Activated CD4-positive, alpha-beta T cell treated with anti-CD3 and anti-CD28 coated beads, Interleukin-2, amount 50 U/mL, for 48 hours (primary cell): ENCODE measurements at regions not wholly inside any gene's neighbourhood (a gene's known extent, or its start where the extent isn't known, plus 50 kb on each side); places are given as distances from the start of the nearest gene placed in this dataset.
"Not testable (repeated sequence)": the region's sequence is repeated elsewhere in the genome, so short reads cannot be mapped to it uniquely, and the experiment has no call there.

Experiments
- DNase-seq, 2 experiments: peaks; one replicate each; pipeline ENCODE4 v3.0.0-alpha.2; 2020

DNA sequence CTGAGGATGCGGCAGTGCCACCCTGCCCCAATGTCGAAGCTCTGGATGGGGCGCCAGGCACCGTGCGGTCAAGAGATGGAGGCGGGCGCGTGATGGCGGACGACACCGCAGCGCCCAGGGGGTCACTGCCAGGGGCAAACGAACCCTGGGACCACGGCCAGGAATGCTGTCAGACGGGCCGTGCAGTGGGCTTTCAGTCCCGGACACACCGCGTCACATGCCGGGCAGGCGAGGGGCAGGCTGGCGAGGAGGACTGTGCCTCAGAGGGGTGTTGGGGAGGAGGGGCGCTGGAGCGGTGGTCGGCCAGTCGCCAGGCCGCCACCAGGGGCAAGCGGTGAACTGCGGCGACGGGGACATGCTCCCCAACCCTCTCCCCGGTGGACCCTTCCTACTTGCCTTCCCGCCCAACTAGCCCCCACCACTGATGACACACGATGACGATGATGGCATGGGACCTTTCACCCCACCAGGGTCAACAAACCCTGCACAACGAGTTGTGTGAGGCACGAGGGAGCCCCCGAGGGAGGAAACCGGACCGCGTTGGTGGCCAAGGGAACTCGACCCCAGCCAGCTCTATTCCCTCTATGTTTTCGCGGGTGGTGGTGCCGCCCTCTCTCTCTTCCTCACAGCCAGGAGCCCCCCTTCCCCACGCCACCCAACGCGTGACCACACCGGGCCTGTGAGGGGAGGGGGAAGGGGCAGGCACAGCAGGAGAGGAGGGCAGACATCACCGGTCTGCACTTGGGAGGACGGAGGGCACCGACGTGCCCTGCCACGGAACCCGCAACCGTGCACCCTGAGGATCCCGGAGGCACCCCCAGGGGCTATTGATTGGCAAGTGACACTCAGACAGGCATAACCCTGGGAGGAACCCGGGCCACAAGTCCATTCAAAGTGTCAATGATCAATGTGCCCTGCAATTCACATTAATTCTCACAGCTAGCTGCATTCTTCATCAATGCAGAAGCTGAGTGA lies 1960.9 kb upstream of the DEFB115 start:
- DNase-seq, result no peak

DNA sequence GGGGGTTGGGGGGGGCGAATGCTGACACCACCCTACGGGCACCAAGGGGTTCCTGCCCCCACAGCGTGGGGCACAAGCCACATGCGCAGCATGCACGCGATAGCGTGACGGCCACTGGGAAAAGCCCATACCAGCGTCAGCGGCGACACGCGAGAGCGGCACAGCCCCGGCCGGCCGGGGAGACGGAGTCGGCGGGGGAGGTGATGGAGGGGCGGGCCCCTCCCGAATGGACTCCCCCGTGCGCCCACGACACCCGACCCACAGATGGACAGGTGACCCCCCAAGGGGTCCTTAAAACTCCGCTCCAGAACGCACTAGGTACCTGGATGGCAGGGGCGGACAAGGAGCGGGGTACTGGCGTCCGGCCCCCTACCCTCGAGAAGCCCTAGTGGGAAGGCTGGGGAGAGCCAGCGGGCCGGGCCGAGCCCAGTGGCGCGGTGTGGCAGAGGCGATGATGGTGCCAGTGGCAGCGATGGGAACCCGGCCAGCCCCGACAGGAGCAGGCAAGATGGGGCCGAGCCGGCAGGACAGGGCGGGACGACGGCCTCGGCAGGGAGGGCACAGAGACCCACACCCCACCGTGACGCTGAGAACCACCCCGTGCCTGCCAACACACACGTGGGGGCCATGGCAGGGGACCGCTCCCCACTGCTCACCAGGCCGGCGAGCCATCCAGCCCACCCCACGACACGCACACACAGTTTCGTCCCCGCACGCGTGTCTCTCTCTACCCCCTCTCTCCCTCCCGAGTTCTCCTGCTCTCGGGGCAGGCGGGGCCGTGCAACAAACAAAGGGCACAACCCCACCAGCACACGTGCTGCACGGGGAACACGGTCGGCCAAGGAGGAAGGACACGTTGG lies 1959.8 kb upstream of the DEFB115 start:
- no peak for DNase-seq

DNA sequence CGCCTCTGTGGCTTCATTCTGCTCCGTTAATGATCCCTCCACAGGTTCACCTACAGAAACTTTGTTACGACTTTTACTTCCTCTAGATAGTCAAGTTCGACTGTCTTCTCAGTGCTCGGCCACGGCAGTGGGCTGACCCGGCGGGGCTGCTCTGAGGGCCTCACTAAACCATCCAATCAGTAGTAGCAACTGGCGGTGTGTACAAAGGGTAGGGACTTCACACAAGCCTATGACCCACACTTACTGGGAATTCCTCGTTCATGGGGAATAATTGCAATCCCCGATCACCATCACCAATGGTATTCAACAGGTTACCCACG lies 1959.2 kb upstream of the DEFB115 start:
- no peak for DNase-seq

DNA sequence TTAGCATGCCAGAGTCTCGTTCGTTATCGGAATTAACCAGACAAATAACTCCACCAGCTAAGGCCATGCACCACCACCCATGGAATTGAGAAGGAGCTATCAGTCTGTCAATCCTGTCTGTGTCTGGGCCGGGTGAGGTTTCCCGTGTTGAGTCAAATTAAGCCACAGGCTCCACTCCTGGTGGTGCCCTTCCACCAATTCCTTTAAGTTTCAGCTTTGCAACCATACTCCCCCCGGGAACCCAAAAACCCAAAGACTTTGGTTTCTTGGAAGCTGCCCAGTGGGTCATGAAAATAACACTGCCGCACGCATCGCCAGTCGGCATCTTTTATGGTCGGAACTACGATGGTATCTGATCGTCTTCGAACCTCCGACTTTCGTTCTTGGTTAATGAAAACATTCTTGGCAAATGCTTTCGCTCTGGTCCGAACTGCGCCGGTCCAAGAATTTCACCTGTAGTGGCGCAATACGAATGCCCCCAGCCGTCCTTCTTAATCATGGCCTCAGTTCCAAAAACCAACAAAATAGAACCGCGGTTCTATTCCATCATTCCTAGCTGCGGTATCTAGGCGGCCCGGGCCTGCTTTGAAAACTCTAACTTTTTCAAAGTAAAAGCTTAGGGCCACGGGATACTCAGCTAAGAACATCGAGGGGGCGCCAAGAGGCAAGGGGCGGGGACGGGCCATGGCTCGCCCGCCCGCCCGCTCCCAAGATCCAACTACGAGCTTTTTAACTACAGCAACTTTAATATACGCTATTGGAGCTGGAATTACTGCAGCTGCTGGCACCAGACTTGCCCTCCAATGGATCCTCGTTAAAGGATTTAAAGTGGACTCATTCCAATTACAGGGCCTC lies 1958.5 kb upstream of the DEFB115 start:
- no peak for DNase-seq

DNA sequence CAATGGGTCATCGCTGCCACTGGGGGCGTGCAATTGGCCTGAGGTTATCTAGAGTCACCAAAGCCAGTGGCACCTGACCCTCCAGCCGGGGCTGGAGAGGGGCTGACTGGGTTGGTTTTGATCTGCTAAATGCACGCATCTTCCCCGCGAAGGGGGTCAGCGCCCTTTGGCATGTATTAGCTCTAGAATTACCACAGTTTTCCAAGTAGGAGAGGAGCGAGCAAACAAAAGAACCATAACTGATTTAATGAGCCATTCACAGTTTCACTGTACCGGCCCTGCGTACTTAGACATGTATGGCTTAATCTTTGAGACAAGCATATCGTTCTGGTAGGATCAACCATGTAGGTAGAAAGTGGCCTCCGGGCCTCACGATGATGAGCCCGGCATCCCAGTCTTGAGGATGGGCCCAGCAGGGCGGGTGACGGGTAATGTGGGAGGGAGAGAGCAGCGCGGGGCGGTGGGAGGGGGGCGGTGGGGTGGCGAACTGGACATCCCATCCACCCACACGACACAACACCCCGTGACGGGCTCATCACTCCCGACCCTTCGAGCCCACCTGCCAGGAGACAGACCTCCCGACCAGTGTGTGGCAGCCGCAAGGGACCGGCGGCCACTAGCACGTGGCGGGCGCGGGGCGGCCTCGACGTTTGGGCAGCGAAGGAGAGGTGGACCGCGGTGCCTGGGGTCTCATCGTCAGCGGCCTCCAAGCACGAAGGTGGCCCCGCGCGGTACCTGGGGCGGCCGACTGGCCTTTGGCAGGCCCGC lies 1957.5 kb upstream of the DEFB115 start:
- DNase-seq, result no peak

DNA sequence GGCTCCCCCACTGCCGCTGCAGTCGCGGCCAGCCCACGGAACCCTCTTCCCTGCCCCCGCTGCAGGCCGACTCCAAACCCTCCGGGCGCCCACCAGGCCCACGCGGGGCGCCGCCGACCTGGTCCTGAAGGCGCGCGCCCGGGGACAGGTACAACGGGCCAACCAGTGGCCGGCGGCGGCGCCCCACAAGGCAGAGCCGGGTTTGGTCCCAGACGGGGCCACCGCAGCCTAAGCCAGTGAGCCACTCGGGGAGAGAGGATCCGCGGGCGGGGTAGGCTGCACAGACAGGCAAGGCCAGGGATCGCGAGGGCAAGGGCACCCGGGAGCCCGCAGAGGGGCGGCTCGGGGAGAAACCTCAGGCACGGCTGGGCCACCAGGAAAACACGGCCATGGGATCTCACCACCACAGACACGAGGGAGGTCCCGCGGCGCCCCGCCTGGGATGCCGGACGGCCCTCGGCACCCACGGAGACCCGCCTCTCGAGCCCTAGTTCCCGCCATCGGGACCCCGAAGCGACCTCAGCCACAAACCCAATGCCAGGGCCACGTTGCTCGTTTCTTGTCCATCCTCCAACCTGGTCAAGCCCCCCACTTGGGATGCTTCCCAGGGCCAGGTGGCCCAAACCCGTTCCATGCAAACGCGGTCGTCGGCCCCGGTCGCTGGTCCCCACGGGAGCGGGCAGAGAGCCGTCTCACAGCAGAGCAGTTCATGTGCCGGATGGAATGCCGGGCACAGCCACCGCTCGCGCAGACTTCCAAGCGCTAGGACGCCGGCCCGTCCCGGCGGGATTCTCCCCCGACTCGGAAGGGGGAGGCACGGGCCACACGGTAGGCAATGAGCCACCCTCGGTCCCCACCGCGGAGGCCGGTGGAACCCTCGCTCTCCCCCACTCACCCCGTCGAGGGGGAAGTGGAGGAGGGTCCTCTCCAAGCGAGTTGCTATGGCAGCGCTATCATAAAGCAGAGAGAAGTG lies 1956.6 kb upstream of the DEFB115 start:
- no peak for DNase-seq

DNA sequence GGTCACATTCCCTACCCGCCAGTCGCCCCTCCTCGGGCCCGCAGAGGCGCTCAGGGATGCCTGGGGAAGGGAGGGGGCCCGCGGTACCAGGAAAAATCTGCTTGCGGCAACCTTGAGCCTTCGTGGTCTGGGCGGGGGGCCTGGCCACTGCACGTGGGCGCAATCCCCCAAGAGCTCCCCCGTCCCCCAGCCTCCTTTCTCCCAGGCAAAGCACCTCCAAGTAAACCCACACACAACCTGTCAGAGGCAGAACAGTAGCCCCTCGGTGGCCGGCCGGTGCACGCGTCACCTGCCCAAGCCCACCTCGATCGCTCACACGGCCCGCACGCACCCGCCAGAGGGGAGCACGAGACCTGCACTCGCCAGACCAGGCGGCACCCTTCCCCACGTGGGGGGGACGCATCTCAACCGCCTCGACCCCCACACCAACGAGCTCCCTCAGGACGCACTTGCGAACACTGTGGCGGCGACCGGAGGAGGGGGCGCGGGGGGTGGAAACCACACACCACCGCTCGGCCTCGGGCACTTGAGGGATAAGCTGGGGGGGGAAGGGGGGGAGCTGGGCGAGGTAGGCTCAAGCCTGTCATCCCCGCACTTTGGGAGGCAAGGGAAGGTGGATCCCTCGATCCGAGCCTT lies 1955.7 kb upstream of the DEFB115 start:
- DNase-seq, result no peak

DNA sequence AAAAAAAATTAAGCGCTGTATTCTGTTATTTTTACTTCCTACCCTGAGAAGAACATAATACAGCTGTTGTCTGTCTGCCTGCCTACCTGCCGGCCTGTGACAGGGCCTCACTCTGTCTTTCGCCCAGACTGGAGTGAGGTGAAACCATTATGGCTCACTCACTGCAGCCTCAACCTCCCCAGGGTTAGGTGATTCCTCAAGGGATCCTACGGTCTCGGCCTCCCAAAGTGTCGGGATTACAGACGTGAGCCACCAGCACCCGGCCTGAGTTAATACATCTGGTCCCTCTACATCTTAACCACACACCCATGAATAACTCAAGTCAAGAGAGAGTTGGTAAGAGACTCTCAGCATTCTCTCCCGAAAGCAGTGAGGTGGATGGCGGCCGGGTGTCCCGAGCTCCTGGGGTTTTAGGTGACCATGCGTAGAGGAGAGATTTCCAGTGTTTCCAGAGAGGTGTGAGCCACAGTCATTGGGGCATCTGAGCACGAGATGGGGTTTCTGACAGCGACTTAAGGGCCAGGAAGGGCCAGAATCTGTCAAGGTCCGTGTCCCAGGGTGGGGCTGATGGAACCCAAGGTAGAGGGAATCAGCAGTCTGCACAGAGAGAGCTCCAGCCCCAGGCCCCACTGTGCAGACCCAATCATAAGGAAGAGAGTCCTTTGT lies 1954.4 kb upstream of the DEFB115 start:
- no peak for DNase-seq

DNA sequence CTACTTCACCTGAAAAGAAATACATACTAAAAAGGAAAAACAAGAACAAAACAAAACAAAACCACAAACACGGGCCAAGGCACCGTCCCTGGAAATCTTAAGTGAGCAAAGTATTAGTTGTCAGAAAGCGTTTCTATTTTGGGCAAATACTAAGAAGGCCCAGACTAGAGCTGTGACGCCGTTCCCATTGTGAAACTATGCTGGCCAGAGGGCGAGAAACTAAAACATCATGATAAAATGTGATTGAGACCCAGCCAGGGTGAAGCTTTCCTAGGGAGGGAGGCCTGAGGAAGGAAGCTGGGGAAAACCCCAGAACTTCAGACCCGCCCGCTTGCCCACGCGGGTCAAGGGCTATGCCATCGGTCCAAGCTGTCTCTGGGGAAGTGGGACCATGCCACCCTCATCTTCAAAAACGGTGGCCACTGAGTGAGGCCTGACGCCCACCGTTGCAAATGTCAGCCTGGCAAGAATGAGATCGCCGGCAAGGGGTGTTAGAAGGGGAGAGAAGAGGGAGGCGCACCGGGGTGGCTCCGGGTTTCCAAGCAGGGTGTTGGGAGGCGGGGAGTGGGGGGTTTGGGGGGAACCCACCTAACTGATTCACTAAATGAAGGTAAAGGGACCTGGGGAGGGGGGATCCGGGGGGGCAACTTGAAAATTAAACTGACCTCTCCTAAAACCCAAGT lies 1950.9 kb upstream of the DEFB115 start:
- peak; percentile 25 to 44 for DNase-seq

DNA sequence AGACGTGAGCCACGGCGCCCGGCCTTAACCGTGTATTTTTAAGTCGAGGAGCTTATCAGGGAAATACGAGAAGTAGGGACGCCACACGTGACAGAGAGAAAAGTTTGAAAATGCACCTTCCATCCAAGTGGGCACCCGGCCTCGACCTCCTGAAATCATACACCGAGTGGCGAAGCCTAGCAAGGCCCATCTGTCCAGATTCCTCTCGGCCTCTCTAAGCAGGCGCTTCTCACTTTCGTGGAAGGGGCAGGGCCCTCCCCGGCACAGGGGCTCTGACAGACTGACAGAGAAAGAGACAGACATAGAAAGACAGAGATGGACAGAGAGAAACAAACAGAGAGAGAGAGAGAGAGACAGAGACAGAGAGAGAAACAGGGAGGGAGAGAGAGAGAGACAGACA lies 1950.0 kb upstream of the DEFB115 start:
- DNase-seq, result not testable (repeated sequence)

DNA sequence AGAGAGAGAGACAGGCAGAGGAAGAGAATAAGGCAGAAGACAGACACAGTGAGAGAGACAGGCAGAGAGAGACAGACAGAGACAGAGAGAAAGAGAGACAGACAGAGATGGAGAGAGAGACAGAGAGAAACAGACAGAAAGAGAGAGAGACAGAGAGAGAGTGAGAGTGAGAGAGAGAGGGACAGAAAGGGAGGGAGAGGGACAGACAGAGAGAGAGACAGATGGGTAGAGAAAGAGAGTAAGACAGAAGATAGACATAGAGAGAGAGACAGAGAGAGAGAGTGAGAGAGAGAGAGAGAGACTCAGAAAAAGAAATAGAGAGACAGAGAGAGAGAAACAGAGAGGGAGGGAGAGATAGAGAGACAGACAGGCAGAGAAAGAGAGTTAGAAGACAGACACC lies 1948.5 kb upstream of the DEFB115 start:
- DNase-seq, result not testable (repeated sequence)

DNA sequence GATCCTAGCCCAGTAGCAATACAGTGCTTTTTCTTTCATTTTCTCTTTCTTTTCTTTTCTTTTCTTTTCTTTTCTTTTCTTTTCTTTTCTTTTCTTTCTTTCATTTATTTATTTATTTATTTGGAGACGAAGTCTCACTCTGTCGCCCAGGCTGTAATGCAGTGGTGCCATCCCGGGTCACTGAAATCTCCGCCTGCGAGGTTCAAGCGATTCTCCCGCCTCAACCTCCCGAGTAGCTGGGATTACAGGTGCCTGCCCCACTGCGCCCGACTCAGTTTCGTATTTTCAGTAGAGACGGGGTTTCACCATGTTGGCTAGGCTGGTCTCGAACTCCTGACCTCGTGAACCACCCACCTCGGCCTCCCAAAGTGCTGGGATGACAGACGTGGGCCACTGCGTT lies 1948.0 kb upstream of the DEFB115 start:
- DNase-seq, result not testable (repeated sequence)

DNA sequence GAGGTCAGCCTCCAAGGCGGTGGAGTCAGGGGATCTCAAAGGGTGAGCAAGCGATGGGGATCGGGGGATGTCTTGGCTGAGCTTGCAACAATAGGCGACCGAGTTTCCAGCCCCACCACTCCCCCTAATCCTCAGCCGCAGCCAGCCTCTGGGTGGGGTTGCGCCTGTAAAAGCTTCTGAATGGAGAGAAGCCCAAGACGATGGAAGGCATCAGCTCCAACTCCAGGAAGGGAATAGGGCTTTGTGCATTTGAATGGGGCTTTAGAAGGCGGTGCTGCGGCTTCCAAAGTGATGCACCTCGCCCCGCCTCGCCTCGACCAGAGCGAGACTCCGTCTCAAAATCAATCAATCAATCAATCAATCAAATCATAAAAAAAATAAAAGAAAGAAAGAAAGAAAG lies 1946.4 kb upstream of the DEFB115 start:
- DNase-seq, result not testable (repeated sequence)

DNA sequence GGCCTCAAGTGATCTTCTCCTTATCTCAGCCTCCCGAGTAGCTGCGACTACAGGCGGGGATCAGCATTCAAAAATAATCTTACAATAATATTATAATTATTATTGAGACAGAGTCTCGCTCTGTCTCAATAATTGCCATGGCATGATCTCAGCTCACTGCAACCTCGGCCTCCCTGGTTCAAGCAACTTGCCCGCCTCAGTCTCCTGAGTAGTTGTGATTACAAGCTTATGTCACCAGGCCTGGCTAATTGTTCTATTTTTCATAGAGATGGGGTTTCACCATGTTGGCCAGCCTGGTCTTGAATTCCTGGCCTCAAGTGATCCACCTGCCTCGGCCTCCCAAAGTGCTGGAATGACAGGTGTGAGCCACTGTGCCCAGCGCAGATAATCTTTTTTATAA lies 1944.8 kb upstream of the DEFB115 start:
- not testable (repeated sequence) for DNase-seq

DNA sequence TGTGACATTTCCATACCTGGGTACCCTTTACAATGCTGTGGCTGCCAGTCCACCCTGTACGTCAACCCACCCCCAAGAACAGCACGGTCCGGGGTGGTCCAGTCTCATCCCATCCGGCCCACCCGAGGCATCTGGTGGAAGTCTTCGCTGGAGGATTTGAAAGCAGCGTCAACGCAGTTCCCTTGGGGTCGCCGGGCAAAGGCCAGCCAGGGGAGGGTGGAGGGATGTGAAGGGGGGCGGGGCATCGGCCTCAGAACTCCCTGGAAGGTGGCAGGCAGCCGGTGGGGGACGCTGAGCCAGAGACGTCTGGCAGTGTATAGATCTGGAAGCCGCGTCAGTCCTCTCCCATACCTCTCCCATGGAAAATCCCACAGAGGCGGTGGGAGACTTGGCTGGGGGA lies 1944.0 kb upstream of the DEFB115 start:
- no peak for DNase-seq

DNA sequence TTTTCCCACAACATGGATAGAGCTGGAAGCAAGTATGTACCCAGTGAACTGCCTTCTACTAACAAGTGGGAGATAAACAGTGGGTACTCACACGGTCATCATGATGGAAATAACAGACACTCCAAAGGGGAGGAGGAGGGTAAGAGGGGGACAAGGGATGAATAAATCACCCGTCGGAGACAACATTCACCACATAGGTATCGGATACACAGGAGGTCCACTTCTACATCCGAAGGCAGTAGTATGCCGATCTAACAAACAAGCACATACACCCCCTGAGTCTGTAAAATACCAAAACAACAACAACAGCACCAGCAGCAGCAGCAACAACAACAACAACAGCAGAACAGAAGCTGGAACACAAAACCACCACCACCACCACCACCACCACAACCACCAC lies 1943.2 kb upstream of the DEFB115 start:
- DNase-seq, result no peak

DNA sequence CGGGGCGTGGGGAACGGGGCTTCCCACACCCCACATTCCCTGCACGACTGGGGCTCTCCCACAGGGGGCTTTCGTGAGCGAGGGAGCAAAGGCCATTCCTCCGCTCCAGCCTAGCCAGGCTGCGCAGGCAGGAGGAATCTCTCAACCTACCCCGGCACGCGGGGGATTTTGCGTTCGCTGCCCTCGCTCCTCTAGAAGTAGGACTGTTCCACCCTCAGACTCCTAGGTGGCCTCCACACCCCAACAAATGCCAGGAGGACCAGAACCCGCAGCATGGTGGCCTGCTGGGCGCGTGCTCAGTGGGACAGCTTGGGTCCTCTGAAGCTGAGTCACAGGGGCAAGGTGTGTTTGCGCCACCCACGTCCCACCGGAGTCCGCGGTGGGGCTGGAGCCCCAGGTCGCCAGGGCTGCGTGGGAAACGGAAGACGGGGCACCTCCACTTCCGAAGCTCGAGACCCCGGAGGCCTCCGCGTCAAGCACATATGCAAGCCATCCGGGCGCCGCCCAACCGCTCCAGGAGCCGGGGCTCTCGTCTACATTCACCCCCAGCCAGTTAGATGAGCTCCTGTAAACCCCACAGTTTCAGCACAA lies 1938.5 kb upstream of the DEFB115 start:
- DNase-seq, result no peak

DNA sequence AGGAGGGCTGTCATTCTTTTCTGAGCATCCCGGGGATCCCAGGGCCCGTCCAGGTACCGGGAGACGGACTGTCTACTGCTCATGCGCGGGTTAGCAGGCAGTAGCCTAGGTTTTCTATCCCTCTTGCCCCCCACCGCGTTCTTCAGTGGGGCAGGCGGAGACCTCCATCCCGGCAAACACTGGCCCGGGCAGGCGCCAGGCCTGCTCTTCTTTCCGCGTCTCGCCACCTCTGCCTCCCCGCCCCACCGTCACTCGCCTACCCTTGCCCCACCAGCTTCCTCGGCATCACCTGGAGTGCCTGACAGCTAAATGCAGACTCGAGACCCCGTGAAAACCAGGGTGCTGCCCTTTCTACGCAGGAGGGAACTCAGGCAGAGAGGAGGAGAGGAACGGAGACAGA lies 1937.7 kb upstream of the DEFB115 start:
- DNase-seq, result no peak
